Subcutaneous abdominal adipose tissue (tissue), 5 donors: ENCODE measurements at regions not wholly inside any gene's neighbourhood (a gene's known extent, or its start where the extent isn't known, plus 50 kb on each side); places are given as distances from the start of the nearest gene placed in this dataset.

Source experiments
- H3K27ac ChIP-seq: one replicate; pipeline ENCODE4 v1.7.0; 2013; ENCODE audit warnings: low read depth, mild to moderate bottlenecking, inconsistent platforms, low read length, moderate library complexity
- H3K27me3 ChIP-seq, 5 donors: one replicate each; pipeline ENCODE4 v1.7.0; 2013; ENCODE audit warnings: low read length in 5 of 5, inconsistent platforms in 1 of 5; ENCODE audit not compliant: control insufficient read depth in 5 of 5, insufficient read depth in 4 of 5
- H3K36me3 ChIP-seq, 5 donors: one replicate each; pipeline ENCODE4 v1.7.0; 2013; ENCODE audit warnings: low read length in 5 of 5; ENCODE audit not compliant: control insufficient read depth in 5 of 5, insufficient read depth in 5 of 5
- H3K4me1 ChIP-seq, 5 donors: one replicate each; pipeline ENCODE4 v1.7.0; 2013; ENCODE audit warnings: low read length in 5 of 5, mild to moderate bottlenecking in 3 of 5, moderate library complexity in 1 of 5; ENCODE audit not compliant: control insufficient read depth in 5 of 5, insufficient read depth in 5 of 5
- H3K4me3 ChIP-seq, 5 donors: one replicate each; pipeline ENCODE4 v1.7.0; 2013; ENCODE audit warnings: low read length in 5 of 5, low read depth in 1 of 5
- H3K9ac ChIP-seq, 5 donors: one replicate each; pipeline ENCODE4 v1.7.0; 2013; ENCODE audit warnings: low read length in 5 of 5, mild to moderate bottlenecking in 4 of 5, moderate library complexity in 3 of 5
- H3K9me3 ChIP-seq, 5 donors: one replicate each; pipeline ENCODE4 v1.7.0; 2013; ENCODE audit warnings: low read length in 5 of 5; ENCODE audit not compliant: control insufficient read depth in 5 of 5
- donor health status: healthy.
- donor health status: healthy.
- donor health status: healthy.
- donor health status: healthy.
- donor health status: healthy.

DNA sequence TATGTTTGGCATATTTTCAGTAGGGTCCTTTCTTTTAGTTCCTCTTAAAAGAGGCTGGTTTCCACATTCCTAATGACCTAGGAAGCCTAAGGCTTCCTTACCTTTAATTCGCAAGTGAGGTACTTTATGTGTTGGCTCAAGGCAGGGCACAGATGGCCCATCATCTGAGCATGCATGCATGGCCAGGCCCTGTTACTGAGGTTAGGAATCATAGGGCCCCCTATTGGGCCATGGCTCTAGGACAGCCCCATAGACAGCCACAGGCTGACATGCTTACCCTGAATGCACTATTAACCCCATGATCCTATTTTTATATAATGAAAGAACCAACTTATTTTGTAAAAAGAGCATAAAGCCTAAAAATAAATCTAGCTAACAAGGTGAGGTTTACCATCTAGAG, 271.4 kb downstream of the ELAVL2 start:
- peaks cover 0 to 7% (median 0%) of the 10 kb centered on the region in 5 donors for H3K9me3 ChIP-seq
- H3K36me3 ChIP-seq: no peaks in the 10 kb centered on the region
- H3K9ac ChIP-seq: no peak overlapping the region
- H3K27ac ChIP-seq: no peak overlapping the region
- H3K4me3 ChIP-seq: no peak overlapping the region
- no peaks in the 10 kb centered on the region for H3K4me1 ChIP-seq
- H3K27me3 ChIP-seq: no peaks in the 10 kb centered on the region

DNA sequence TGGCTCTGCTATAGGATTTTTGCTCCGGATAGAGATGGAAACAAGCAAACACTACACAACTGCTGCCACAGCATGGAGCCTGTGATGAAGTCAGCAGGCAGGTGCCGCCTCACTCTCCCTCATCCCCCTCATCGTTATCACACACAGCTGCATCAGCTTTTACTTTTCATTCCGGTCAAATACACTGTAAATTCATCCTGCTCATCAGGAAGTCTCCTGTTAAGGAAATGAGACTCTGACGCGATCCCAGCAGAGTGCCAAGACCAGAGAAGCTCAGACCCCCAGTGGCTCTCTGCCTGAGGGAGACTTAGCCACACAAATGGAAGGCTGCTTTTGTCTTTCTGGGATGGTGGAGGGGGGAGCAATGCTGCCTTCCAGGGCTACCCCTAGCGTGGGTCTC, 270.2 kb downstream of the ELAVL2 start:
- H3K9me3 ChIP-seq: peaks cover 0 to 7% (median 0%) of the 10 kb centered on the region in 5 donors
- no peaks in the 10 kb centered on the region for H3K4me1 ChIP-seq
- no peaks in the 10 kb centered on the region for H3K36me3 ChIP-seq
- H3K4me3 ChIP-seq: no peak overlapping the region
- no peaks in the 10 kb centered on the region for H3K27me3 ChIP-seq
- H3K9ac ChIP-seq: no peak overlapping the region
- H3K27ac ChIP-seq: no peak overlapping the region

DNA sequence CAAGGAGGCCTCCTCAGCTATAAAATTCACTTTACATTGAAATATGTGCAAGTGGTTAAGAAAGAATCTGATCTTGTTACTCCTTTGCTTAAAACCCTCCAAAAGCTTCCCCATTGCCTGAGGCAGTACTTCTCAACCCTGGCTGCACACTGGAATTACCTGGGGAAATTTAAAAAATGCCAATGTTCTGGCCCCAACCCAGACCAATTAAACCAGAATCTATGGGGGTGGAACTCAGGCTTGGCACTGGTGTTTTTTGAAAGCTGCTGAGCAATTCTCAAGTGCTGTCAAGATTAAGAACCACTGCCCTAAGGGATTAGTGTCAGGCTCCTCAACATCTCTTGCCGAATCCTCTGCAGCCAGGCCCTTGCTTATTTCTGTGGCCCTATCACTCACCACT, 269.6 kb downstream of the ELAVL2 start:
- Histone ChIP-seq H3K36me3 (no peaks in the 10 kb centered on the region), H3K4me3 (no peak overlapping the region), H3K4me1 (no peaks in the 10 kb centered on the region), H3K27ac (no peak overlapping the region), H3K9me3 (peaks cover 0 to 7% (median 0%) of the 10 kb centered on the region in 5 donors), H3K27me3 (no peaks in the 10 kb centered on the region), H3K9ac (no peak overlapping the region)

- Histone ChIP-seq H3K36me3 (no peaks in the 10 kb centered on the region), H3K27ac (no peak overlapping the region), H3K4me1 (no peaks in the 10 kb centered on the region), H3K9ac (no peak overlapping the region), H3K9me3 (peaks cover 0 to 7% (median 0%) of the 10 kb centered on the region in 5 donors), H3K4me3 (no peak overlapping the region), H3K27me3 (no peaks in the 10 kb centered on the region)
Measured at GRCh38 chr9:23557689-23558088, 268.4 kb downstream of the ELAVL2 start.

GRCh38 chr9:23559522-23559921, 266.5 kb downstream of the ELAVL2 start:
- Histone ChIP-seq H3K27ac (no peak overlapping the region), H3K36me3 (no peaks in the 10 kb centered on the region), H3K9ac (no peak overlapping the region), H3K4me1 (no peaks in the 10 kb centered on the region), H3K27me3 (no peaks in the 10 kb centered on the region), H3K9me3 (peaks cover 0 to 11% (median 0%) of the 10 kb centered on the region in 5 donors), H3K4me3 (no peak overlapping the region)

- no peak overlapping the region for H3K27ac ChIP-seq
- no peaks in the 10 kb centered on the region for H3K4me1 ChIP-seq
- no peaks in the 10 kb centered on the region for H3K36me3 ChIP-seq
- H3K4me3 ChIP-seq: no peak overlapping the region
- no peaks in the 10 kb centered on the region for H3K27me3 ChIP-seq
- H3K9ac ChIP-seq: no peak overlapping the region
- H3K9me3 ChIP-seq: peaks cover 0 to 11% (median 0%) of the 10 kb centered on the region in 5 donors
Measured at GRCh38 chr9:23563517-23563916, 262.5 kb downstream of the ELAVL2 start.

- no peaks in the 10 kb centered on the region for H3K27me3 ChIP-seq
- H3K9me3 ChIP-seq: peaks cover 0 to 4% (median 0%) of the 10 kb centered on the region in 5 donors
- no peak overlapping the region for H3K27ac ChIP-seq
- H3K9ac ChIP-seq: no peak overlapping the region
- no peak overlapping the region for H3K4me3 ChIP-seq
- no peaks in the 10 kb centered on the region for H3K36me3 ChIP-seq
- peaks cover 0 to 3% (median 0%) of the 10 kb centered on the region in 5 donors for H3K4me1 ChIP-seq
Measured at GRCh38 chr9:23567516-23568165, 258.4 kb downstream of the ELAVL2 start.

- Histone ChIP-seq H3K9me3 (no peaks in the 10 kb centered on the region), H3K27me3 (no peaks in the 10 kb centered on the region), H3K9ac (no peak overlapping the region), H3K36me3 (no peaks in the 10 kb centered on the region), H3K27ac (no peak overlapping the region), H3K4me3 (no peak overlapping the region), H3K4me1 (peaks cover 0 to 8% (median 0%) of the 10 kb centered on the region in 5 donors)
Measured at GRCh38 chr9:23571414-23572104, 254.5 kb downstream of the ELAVL2 start.

DNA sequence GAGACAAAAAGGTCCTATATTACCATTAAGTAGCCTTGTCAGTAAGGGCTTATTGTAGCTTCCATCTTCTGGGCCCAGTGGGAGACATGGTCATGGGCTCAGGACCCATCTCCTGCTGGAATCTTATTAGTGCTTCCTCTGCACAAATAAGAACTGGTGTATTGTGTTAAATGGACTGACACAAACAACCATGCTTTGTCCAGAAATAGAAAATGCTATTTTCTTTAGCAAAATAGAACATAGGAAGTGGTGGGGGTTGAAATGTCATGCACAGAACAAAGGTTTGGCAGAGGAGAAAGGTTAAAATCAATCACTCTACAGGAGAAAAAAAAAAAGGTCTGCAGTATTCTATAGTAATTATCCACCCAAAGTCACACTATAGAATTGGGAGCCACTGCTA, 252.2 kb downstream of the ELAVL2 start:
- peaks cover 0 to 8% (median 0%) of the 10 kb centered on the region in 5 donors for H3K4me1 ChIP-seq
- no peaks in the 10 kb centered on the region for H3K9me3 ChIP-seq
- H3K27ac ChIP-seq: no peak overlapping the region
- H3K36me3 ChIP-seq: no peaks in the 10 kb centered on the region
- H3K27me3 ChIP-seq: no peaks in the 10 kb centered on the region
- H3K4me3 ChIP-seq: no peak overlapping the region
- no peak overlapping the region for H3K9ac ChIP-seq

GRCh38 chr9:23577611-23578010, 248.4 kb downstream of the ELAVL2 start:
- Histone ChIP-seq H3K27me3 (no peaks in the 10 kb centered on the region), H3K36me3 (no peaks in the 10 kb centered on the region), H3K4me3 (no peak overlapping the region), H3K9me3 (no peaks in the 10 kb centered on the region), H3K4me1 (peaks cover 0 to 5% (median 0%) of the 10 kb centered on the region in 5 donors), H3K9ac (no peak overlapping the region), H3K27ac (no peak overlapping the region)
